Neuronal stem cell (in vitro differentiated cells): ENCODE measurements at regions not wholly inside any gene's neighbourhood (a gene's known extent, or its start where the extent isn't known, plus 50 kb on each side); places are given as distances from the start of the nearest gene placed in this dataset.
"Not testable (repeated sequence)": the region's sequence is repeated elsewhere in the genome, so short reads cannot be mapped to it uniquely, and the experiment has no call there.

ENCODE experiments used
- DNase-seq: peaks from one replicate; pipeline ENCODE4 v3.0.0-alpha.2; 2013; ENCODE audit warnings: low spot score
- H2AFZ ChIP-seq: one replicate; pipeline ENCODE4 v1.6.1; 2013; ENCODE audit warnings: mild to moderate bottlenecking, low read length, inconsistent platforms
- H2AK5ac ChIP-seq: 2 replicates; pipeline ENCODE4 v1.6.1; 2013; ENCODE audit warnings: low read depth, mild to moderate bottlenecking, inconsistent platforms, low read length, moderate library complexity, mixed read lengths
- H2BK120ac ChIP-seq: 2 replicates; pipeline ENCODE4 v1.6.1; 2013; ENCODE audit warnings: low read depth, mild to moderate bottlenecking, inconsistent platforms, low read length, moderate library complexity, mixed read lengths
- H2BK12ac ChIP-seq: one replicate; pipeline ENCODE4 v1.6.1; 2013; ENCODE audit warnings: low read length, inconsistent platforms
- H2BK15ac ChIP-seq: 2 replicates; pipeline ENCODE4 v1.6.1; 2013; ENCODE audit warnings: mild to moderate bottlenecking, low read length, inconsistent platforms, mixed read lengths
- H2BK5ac ChIP-seq: one replicate; pipeline ENCODE4 v1.6.1; 2013; ENCODE audit warnings: inconsistent platforms, mild to moderate bottlenecking, low read length, moderate library complexity
- H3K14ac ChIP-seq: one replicate; pipeline ENCODE4 v1.6.1; 2013; ENCODE audit warnings: low read length, inconsistent platforms
- H3K18ac ChIP-seq: 2 replicates; pipeline ENCODE4 v1.6.1; 2013; ENCODE audit warnings: low read length, inconsistent platforms
- H3K23ac ChIP-seq: 2 replicates; pipeline ENCODE4 v1.6.1; 2013; ENCODE audit warnings: low read depth, mild to moderate bottlenecking, mixed read lengths, low read length, inconsistent platforms; ENCODE audit not compliant: poor library complexity
- H3K27ac ChIP-seq: replicated peaks from 3 replicates; pipeline ENCODE4 v1.5.1; 2013; ENCODE audit warnings: low read length, inconsistent platforms
- H3K27me3 ChIP-seq, 3 experiments: 2 replicates each; pipeline ENCODE4 v1.6.1; 2013; ENCODE audit warnings: low read length in 3 of 3, mild to moderate bottlenecking in 2 of 3, inconsistent platforms in 1 of 3, low read depth in 1 of 3, mixed read lengths in 1 of 3, moderate library complexity in 1 of 3; ENCODE audit not compliant: control insufficient read depth in 3 of 3, insufficient read depth in 3 of 3
- H3K36me3 ChIP-seq, 2 donors: replicated peaks in 1 of 2; 2 replicates each; pipeline ENCODE4 v1.6.1; 2013; ENCODE audit warnings: low read length in 2 of 2; ENCODE audit not compliant: control insufficient read depth in 2 of 2, insufficient read depth in 2 of 2
- H3K4ac ChIP-seq: 2 replicates; pipeline ENCODE4 v1.6.1; 2013; ENCODE audit warnings: inconsistent platforms, mild to moderate bottlenecking, low read length, moderate library complexity
- H3K4me1 ChIP-seq, 2 donors: 1 replicate in 1 of 2; 2 replicates in 1 of 2; pipeline ENCODE4 v1.6.1; 2013; ENCODE audit warnings: low read length in 2 of 2, low read depth in 1 of 2; ENCODE audit not compliant: control insufficient read depth in 2 of 2, insufficient read depth in 1 of 2
- H3K4me2 ChIP-seq: one replicate; pipeline ENCODE4 v1.6.1; 2013; ENCODE audit warnings: mild to moderate bottlenecking, low read length, inconsistent platforms; ENCODE audit not compliant: insufficient read depth, poor library complexity, severe bottlenecking
- H3K4me3 ChIP-seq, 2 donors: 2 replicates each; pipeline ENCODE4 v1.5.1; 2013; ENCODE audit warnings: low read length in 2 of 2, mild to moderate bottlenecking in 2 of 2, inconsistent platforms in 1 of 2, moderate library complexity in 1 of 2
- H3K79me1 ChIP-seq: one replicate; pipeline ENCODE4 v1.6.1; 2013; ENCODE audit warnings: low read depth, mild to moderate bottlenecking, inconsistent platforms, low read length, moderate library complexity
- H3K9ac ChIP-seq: one replicate; pipeline ENCODE4 v1.6.1; 2013; ENCODE audit warnings: mild to moderate bottlenecking, low read depth, low read length, inconsistent platforms; ENCODE audit not compliant: poor library complexity
- H3K9me3 ChIP-seq, 2 donors: replicated peaks in 1 of 2; 2 replicates each; pipeline versions ENCODE3 to v1.6.1; 2013; ENCODE audit warnings: low read length in 2 of 2, mild to moderate bottlenecking in 2 of 2, inconsistent platforms in 1 of 2, low read depth in 1 of 2, mixed read lengths in 1 of 2, moderate library complexity in 1 of 2; ENCODE audit not compliant: control insufficient read depth in 2 of 2, insufficient read depth in 1 of 2
- H4K8ac ChIP-seq: one replicate; pipeline ENCODE4 v1.6.1; 2013; ENCODE audit warnings: low read depth, mild to moderate bottlenecking, inconsistent platforms, low read length, moderate library complexity
- H4K91ac ChIP-seq: one replicate; pipeline ENCODE4 v1.6.1; 2013; ENCODE audit warnings: low read length, low read depth, mild to moderate bottlenecking, inconsistent platforms; ENCODE audit not compliant: poor library complexity
- WGBS, 2 donors: extraction: QIAGEN DNeasy Blood & Tissue Kit; methylation state at CpG; one replicate each; pipeline ENCODE4 v1.1.7; 2013; ENCODE audit warnings: missing lambda C conversion rate in 2 of 2, mixed read lengths in 1 of 2; ENCODE audit not compliant: insufficient read length in 2 of 2, insufficient replicate concordance in 1 of 2; ENCODE audit errors: extremely low coverage in 2 of 2; 5-methylcytosine and 5-hydroxymethylcytosine counted together

- 100% methylated on average over 3 of the region's 22 CpGs; no CpG with 5 or more reads in 1 of the 2 donors for WGBS, 2 donors
- H3K4me2 ChIP-seq = no peak overlapping the region
Measured at GRCh38 chr14:105733081-105734065, 207.0 kb downstream of the TMEM121 start.

DNA sequence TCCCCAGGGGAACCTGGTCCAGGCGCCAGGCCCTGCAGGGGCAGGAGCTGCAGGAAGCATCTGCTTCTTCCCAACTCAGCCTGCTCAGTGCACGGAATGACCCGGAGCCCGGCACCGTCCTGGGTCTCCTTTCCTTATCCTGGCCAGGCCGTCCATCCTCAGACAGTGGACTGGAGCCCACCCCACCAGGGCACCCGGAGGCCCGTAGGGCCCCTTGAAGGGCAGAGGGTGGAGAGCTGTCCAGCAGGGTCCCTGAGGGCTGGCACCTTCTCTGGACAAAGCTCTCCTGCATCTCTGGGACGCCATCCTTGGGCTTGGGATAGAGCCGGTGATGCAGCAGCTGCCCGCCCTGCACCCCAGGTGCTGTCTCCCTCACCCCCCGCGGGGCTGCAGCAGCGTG lies 207.9 kb downstream of the TMEM121 start:
- peaks cover 0 to 21% of the 10 kb centered on the region in 2 donors for H3K9me3 ChIP-seq
- WGBS, 2 donors = no CpG with 5 or more reads among the region's 14 CpGs

More at GRCh38 chr14:105733081-105734065, 207.0 kb downstream of the TMEM121 start:
- H2BK5ac ChIP-seq = no peak overlapping the region
- no peak overlapping the region for H2BK12ac ChIP-seq
- H3K14ac ChIP-seq = peak overlapping the region; percentile 76
- peaks cover 0 to 17% of the 10 kb centered on the region in 2 donors for H3K9me3 ChIP-seq
- no peak overlapping the region for H3K9ac ChIP-seq
- peaks cover 0 to 20% (median 0%) of the 10 kb centered on the region in 3 experiments for H3K27me3 ChIP-seq
- H3K4me1 ChIP-seq = no peaks in the 10 kb centered on the region
- H2AFZ ChIP-seq = no peak overlapping the region
- H2BK120ac ChIP-seq = no peak overlapping the region
- H3K27ac ChIP-seq = no peak overlapping the region
- no peak overlapping the region for H2AK5ac ChIP-seq
- no peaks in the 10 kb centered on the region for H3K36me3 ChIP-seq
- H3K18ac ChIP-seq = no peak overlapping the region
- H3K23ac ChIP-seq = peak overlapping the region; percentile 21
- H3K4ac ChIP-seq = no peak overlapping the region
- H3K79me1 ChIP-seq = no peaks in the 10 kb centered on the region
- no peak overlapping the region for H2BK15ac ChIP-seq
- no peak overlapping the region for H4K91ac ChIP-seq
- H3K4me3 ChIP-seq = peak overlapping the region in 1 of 2 donors; percentile 49
- H4K8ac ChIP-seq = peak overlapping the region; percentile 97
- no peak for DNase-seq

DNA sequence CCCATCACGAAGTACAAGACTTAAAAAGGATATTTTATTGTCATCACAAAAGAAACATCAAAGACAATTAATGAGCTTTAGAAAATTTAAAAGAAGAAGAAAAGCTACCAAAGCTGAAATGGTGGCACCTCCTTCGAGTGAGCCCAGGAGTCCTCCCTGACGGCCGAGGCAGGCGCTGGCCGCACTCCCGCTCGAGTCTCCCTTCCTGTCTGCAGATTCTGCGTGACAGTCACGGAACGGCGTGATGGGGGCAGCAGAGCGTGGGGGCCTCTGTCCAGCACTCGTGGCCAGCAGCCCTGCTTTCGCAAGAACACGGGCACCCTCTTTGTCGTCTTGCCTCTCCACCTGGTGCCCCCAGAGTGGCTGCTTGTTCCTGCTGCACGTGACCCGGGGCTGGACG lies 209.9 kb downstream of the TMEM121 start:
- H2BK15ac ChIP-seq, H3K4me2 ChIP-seq, H3K18ac ChIP-seq, H3K23ac ChIP-seq, H2AFZ ChIP-seq, H3K14ac ChIP-seq, DNase-seq, H4K91ac ChIP-seq, H3K4me3 ChIP-seq, H2BK120ac ChIP-seq, H3K4me1 ChIP-seq, H2BK5ac ChIP-seq, H2AK5ac ChIP-seq, H3K4ac ChIP-seq, H3K27ac ChIP-seq, H4K8ac ChIP-seq, H3K9ac ChIP-seq, H3K36me3 ChIP-seq, H2BK12ac ChIP-seq, H3K79me1 ChIP-seq: not testable (repeated sequence)
- no CpG with 5 or more reads among the region's 20 CpGs for WGBS, 2 donors
- Histone ChIP-seq H3K27me3 (peaks cover 0 to 28% (median 0%) of the 10 kb centered on the region in 3 experiments), H3K9me3 (peaks cover 0 to 24% of the 10 kb centered on the region in 2 donors)

More for the DNA sequence above, 207.9 kb downstream of the TMEM121 start:
- not testable (repeated sequence) for H2BK12ac ChIP-seq, H3K14ac ChIP-seq, H3K4me1 ChIP-seq, H2BK15ac ChIP-seq, DNase-seq, H3K36me3 ChIP-seq, H3K4ac ChIP-seq, H2AFZ ChIP-seq, H3K4me2 ChIP-seq, H3K79me1 ChIP-seq, H3K27ac ChIP-seq, H4K91ac ChIP-seq, H3K23ac ChIP-seq, H2BK5ac ChIP-seq, H2AK5ac ChIP-seq, H2BK120ac ChIP-seq, H3K9ac ChIP-seq, H4K8ac ChIP-seq, H3K18ac ChIP-seq, H3K4me3 ChIP-seq
- peaks cover 0 to 29% (median 0%) of the 10 kb centered on the region in 3 experiments for H3K27me3 ChIP-seq
